HEK293 (cell line): ENCODE measurements at regions not wholly inside any gene's neighbourhood (a gene's known extent, or its start where the extent isn't known, plus 50 kb on each side); places are given as distances from the start of the nearest gene placed in this dataset.

Source experiments
- CTCF ChIP-seq: fragments of 450-650 bp; formaldehyde crosslinking; IDR thresholded peaks from 2 replicates; pipeline ENCODE4 v1.5.1; 2016; ENCODE audit warnings: missing biosample characterization, missing genetic modification characterization
- PBX3 ChIP-seq: sonication (generic); formaldehyde crosslinking; IDR thresholded peaks from 2 replicates; pipeline ENCODE4 v1.8.1; 2022; ENCODE audit warnings: mild to moderate bottlenecking, moderate library complexity, missing genetic modification reagents
- ZBTB1 ChIP-seq: fragments of 450-650 bp; formaldehyde crosslinking; IDR thresholded peaks from 2 replicates; pipeline ENCODE4 v1.5.1; 2016; ENCODE audit warnings: missing biosample characterization, missing genetic modification characterization
- ZFP41 ChIP-seq: fragments of 450-650 bp; formaldehyde crosslinking; IDR thresholded peaks from 2 replicates; pipeline ENCODE4 v1.5.1; 2016; ENCODE audit warnings: missing biosample characterization, missing genetic modification characterization, borderline replicate concordance
- ZNF311 ChIP-seq: fragments of 450-650 bp; formaldehyde crosslinking; IDR thresholded peaks from 2 replicates; pipeline ENCODE4 v1.5.1; 2017; ENCODE audit warnings: missing biosample characterization, missing genetic modification characterization, borderline replicate concordance
- ZNF324 ChIP-seq: fragments of 450-650 bp; formaldehyde crosslinking; IDR thresholded peaks from 2 replicates; pipeline ENCODE4 v1.5.1; 2016; ENCODE audit warnings: missing biosample characterization, missing genetic modification characterization
- ZNF423 ChIP-seq: fragments of 450-650 bp; formaldehyde crosslinking; IDR thresholded peaks from 2 replicates; pipeline ENCODE4 v1.5.1; 2016; ENCODE audit warnings: missing biosample characterization, missing genetic modification characterization
- ZNF596 ChIP-seq: fragments of 450-650 bp; IDR thresholded peaks from 2 replicates; pipeline ENCODE4 v1.5.0; 2018; ENCODE audit warnings: missing biosample characterization, mild to moderate bottlenecking, missing genetic modification characterization, moderate library complexity
- ZNF704 ChIP-seq: fragments of 450-650 bp; formaldehyde crosslinking; IDR thresholded peaks from 2 replicates; pipeline ENCODE4 v1.5.1; 2016; ENCODE audit warnings: missing biosample characterization, missing genetic modification characterization
- ZNF777 ChIP-seq: fragments of 450-650 bp; formaldehyde crosslinking; IDR thresholded peaks from 2 replicates; pipeline ENCODE4 v1.5.1; 2017; ENCODE audit warnings: missing biosample characterization, missing genetic modification characterization, borderline replicate concordance
- ZNF830 ChIP-seq: fragments of 450-650 bp; IDR thresholded peaks from 2 replicates; pipeline ENCODE4 v1.5.0; 2018; ENCODE audit warnings: missing biosample characterization, missing genetic modification characterization, low read depth, mild to moderate bottlenecking, moderate library complexity

- TF ChIP-seq ZNF324 (tag by site-specific recombination) (no peak), ZNF596 (no peak), ZNF423 (tag by site-specific recombination) (no peak), CTCF (tag by site-specific recombination) (no peak), ZFP41 (tag by site-specific recombination) (no peak), ZNF311 (no peak), PBX3 (CRISPR knock-in tag) (no peak), ZNF830 (tag by site-specific recombination) (no peak), ZBTB1 (tag by site-specific recombination) (no peak), ZNF777 (tag by site-specific recombination) (no peak), ZNF704 (tag by site-specific recombination) (no peak)
These were observed 175.6 kb upstream of the SKOR2 start for GRCh38 chr18:47427072-47427471.
